Epithelial cell of esophagus (primary cell): ENCODE measurements at regions not wholly inside any gene's neighbourhood (a gene's known extent, or its start where the extent isn't known, plus 50 kb on each side); places are given as distances from the start of the nearest gene placed in this dataset.
A peak's percentile ranks its signal among the peaks of the same experiment; 100 is the strongest.

ENCODE experiments used
- DNase-seq: peaks from one replicate; pipeline ENCODE4 v3.0.0; 2010; ENCODE audit warnings: low read depth
- H3K4me3 ChIP-seq: 2 replicates; pipeline ENCODE4 v1.5.1; 2011; ENCODE audit warnings: mild to moderate bottlenecking, low read length, control low read depth
- CTCF ChIP-seq: IDR thresholded peaks from 2 replicates; pipeline ENCODE4 v1.5.1; 2011; ENCODE audit warnings: low read depth, mild to moderate bottlenecking, low read length, control low read depth, inconsistent platforms; ENCODE audit not compliant: insufficient read depth; ENCODE audit errors: missing control alignments

- peak; percentile 86 for DNase-seq
- no peak overlapping the region for H3K4me3 ChIP-seq
- TF ChIP-seq CTCF = no peak
These were observed 117.5 kb downstream of the DYRK2 start for GRCh38 chr12:67765776-67766766.

GRCh38 chr12:67772267-67773169 is 124.0 kb downstream of the DYRK2 start:
- H3K4me3 ChIP-seq = no peak overlapping the region
- no peak for DNase-seq
- TF ChIP-seq CTCF = no peak

GRCh38 chr12:67773896-67774295 is 125.4 kb downstream of the DYRK2 start:
- TF ChIP-seq CTCF = no peak
- H3K4me3 ChIP-seq = no peak overlapping the region
- DNase-seq = no peak

GRCh38 chr12:67774983-67775587 is 126.5 kb downstream of the DYRK2 start:
- DNase-seq = peak; percentile 30
- H3K4me3 ChIP-seq = no peak overlapping the region
- no peak for TF ChIP-seq CTCF

- no peak for TF ChIP-seq CTCF
- peak; percentile 79 for DNase-seq
- H3K4me3 ChIP-seq = no peak overlapping the region
These were observed 132.1 kb downstream of the DYRK2 start for GRCh38 chr12:67780580-67781084.

GRCh38 chr12:67782573-67782972 is 134.0 kb downstream of the DYRK2 start:
- H3K4me3 ChIP-seq = no peak overlapping the region
- no peak for DNase-seq
- TF ChIP-seq CTCF = no peak
